ENCODE measurements at regions not wholly inside any gene's neighbourhood (a gene's known extent, or its start where the extent isn't known, plus 50 kb on each side); places are given as distances from the start of the nearest gene placed in this dataset.

DNA sequence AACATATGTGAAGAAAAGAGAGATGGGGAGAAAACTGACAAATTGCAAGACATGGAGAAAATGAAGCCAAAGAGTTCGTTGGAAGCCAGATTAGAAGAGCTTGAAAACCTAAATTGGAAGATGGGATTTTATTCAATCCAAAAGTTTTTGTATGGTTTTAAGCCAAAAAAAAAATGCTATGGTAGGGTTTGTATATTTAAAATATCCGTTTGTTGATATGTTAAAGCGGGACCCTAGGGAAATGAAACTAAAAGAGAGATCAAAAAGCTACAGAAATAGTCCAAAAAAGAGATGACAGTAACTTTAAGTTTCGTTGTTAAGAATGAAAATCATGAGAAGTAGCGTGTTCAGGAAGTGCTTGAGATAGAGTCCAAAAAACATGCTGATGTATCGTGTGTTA is 617.7 kb upstream of the ADGRL2 start:
- no peak for TF ChIP-seq EZH2 (IDR thresholded peaks at IDR 0.05; ENCODE audit: borderline replicate concordance, low read depth, low read length, poor library complexity, severe bottlenecking)
- TF ChIP-seq, protein P1, sequence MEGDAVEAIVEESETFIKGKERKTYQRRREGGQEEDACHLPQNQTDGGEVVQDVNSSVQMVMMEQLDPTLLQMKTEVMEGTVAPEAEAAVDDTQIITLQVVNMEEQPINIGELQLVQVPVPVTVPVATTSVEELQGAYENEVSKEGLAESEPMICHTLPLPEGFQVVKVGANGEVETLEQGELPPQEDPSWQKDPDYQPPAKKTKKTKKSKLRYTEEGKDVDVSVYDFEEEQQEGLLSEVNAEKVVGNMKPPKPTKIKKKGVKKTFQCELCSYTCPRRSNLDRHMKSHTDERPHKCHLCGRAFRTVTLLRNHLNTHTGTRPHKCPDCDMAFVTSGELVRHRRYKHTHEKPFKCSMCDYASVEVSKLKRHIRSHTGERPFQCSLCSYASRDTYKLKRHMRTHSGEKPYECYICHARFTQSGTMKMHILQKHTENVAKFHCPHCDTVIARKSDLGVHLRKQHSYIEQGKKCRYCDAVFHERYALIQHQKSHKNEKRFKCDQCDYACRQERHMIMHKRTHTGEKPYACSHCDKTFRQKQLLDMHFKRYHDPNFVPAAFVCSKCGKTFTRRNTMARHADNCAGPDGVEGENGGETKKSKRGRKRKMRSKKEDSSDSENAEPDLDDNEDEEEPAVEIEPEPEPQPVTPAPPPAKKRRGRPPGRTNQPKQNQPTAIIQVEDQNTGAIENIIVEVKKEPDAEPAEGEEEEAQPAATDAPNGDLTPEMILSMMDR (conservative IDR thresholded peaks at IDR 0.05; ENCODE audit: low read depth, low read length): no peak

Measured in A673 (cell line).